A549 (cell line): ENCODE measurements at regions not wholly inside any gene's neighbourhood (a gene's known extent, or its start where the extent isn't known, plus 50 kb on each side); places are given as distances from the start of the nearest gene placed in this dataset.

Source experiments
- CEBPB ChIP-seq, 2 experiments: fragments of >200 bp in 1 of 2; sonication (Bioruptor Twin) in 1 of 2; formaldehyde crosslinking in 1 of 2; IDR thresholded peaks; 2 replicates each; pipeline ENCODE4 v1.6.1; 2012 to 2016
- CHD2 ChIP-seq: fragments of 150-350 bp; IDR thresholded peaks from 2 replicates; pipeline ENCODE4 v1.6.1; 2014; ENCODE audit warnings: low read length; ENCODE audit not compliant: partially characterized antibody
- RNF2 ChIP-seq: fragments of 200-600 bp; sonication (generic); IDR thresholded peaks from 2 replicates; pipeline ENCODE4 v1.6.1; 2016; ENCODE audit warnings: low read depth, mild to moderate bottlenecking, antibody characterized with exemption, moderate library complexity, borderline replicate concordance
- SREBF2 ChIP-seq: fragments of 450-650 bp; IDR thresholded peaks from 2 replicates; pipeline ENCODE4 v1.6.1; 2014; ENCODE audit warnings: mild to moderate bottlenecking, moderate library complexity
- TF ChIP-seq, protein P1 (sequence below): fragments of >200 bp; sonication (Bioruptor Twin); formaldehyde crosslinking; IDR thresholded peaks from 3 replicates; pipeline ENCODE4 v1.5.1; 2016

GRCh38 chr1:81578867-81579266, 221.9 kb upstream of the ADGRL2 start:
- TF ChIP-seq RNF2, result no peak
- TF ChIP-seq CHD2, result no peak
- TF ChIP-seq CEBPB (IDR thresholded peaks at IDR 0.05), result no peak
- TF ChIP-seq, protein P1, sequence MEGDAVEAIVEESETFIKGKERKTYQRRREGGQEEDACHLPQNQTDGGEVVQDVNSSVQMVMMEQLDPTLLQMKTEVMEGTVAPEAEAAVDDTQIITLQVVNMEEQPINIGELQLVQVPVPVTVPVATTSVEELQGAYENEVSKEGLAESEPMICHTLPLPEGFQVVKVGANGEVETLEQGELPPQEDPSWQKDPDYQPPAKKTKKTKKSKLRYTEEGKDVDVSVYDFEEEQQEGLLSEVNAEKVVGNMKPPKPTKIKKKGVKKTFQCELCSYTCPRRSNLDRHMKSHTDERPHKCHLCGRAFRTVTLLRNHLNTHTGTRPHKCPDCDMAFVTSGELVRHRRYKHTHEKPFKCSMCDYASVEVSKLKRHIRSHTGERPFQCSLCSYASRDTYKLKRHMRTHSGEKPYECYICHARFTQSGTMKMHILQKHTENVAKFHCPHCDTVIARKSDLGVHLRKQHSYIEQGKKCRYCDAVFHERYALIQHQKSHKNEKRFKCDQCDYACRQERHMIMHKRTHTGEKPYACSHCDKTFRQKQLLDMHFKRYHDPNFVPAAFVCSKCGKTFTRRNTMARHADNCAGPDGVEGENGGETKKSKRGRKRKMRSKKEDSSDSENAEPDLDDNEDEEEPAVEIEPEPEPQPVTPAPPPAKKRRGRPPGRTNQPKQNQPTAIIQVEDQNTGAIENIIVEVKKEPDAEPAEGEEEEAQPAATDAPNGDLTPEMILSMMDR, result no peak
- no peak for TF ChIP-seq SREBF2
